ENCODE measurements at regions not wholly inside any gene's neighbourhood (a gene's known extent, or its start where the extent isn't known, plus 50 kb on each side); places are given as distances from the start of the nearest gene placed in this dataset.

- no peak for DNase-seq (ENCODE audit: low spot score)
- H3K27ac ChIP-seq (ENCODE audit: low read depth): no peak overlapping the region
- ATAC-seq: no peak
- H3K9me3 Mint-ChIP-seq: no peaks in the 10 kb centered on the region
- no peaks in the 10 kb centered on the region for H3K79me2 ChIP-seq (replicated peaks; ENCODE audit: insufficient read depth)
- H3K9me2 ChIP-seq (ENCODE audit: insufficient read depth): no peaks in the 10 kb centered on the region
- H3K36me3 ChIP-seq (ENCODE audit: insufficient read depth): no peaks in the 10 kb centered on the region
- H3K27ac Mint-ChIP-seq: no peak overlapping the region
- TF ChIP-seq POLR2AphosphoS5 (IDR thresholded peaks at IDR 0.05; ENCODE audit: low read depth): no peak
- TF ChIP-seq ZNF331 (CRISPR knock-in tag; IDR thresholded peaks at IDR 0.05; ENCODE audit: low read depth): no peak
- no peak for TF ChIP-seq NANOG (IDR thresholded peaks at IDR 0.05; ENCODE audit: borderline replicate concordance)
- TF ChIP-seq EZH2phosphoT487 (IDR thresholded peaks at IDR 0.05; ENCODE audit: unreplicated experiment): no peak
- no peak for TF ChIP-seq CREB1 (CRISPR knock-in tag; IDR thresholded peaks at IDR 0.05; ENCODE audit: low read depth)
- no peak for TF ChIP-seq STAT1 (IDR thresholded peaks at IDR 0.05; ENCODE audit: unreplicated experiment)
- TF ChIP-seq EZH2 (IDR thresholded peaks at IDR 0.05; ENCODE audit: low read depth, unreplicated experiment): no peak
- TF ChIP-seq ZNF462 (CRISPR knock-in tag; IDR thresholded peaks at IDR 0.05): no peak
- no peak for TF ChIP-seq ETS1 (IDR thresholded peaks at IDR 0.05)
- no peak for TF ChIP-seq CTCF (conservative IDR thresholded peaks at IDR 0.05; ENCODE audit: low read depth in 2 of 2)
- H3K4me3 ChIP-seq: no peak overlapping the region
- no peaks in the 10 kb centered on the region for H3F3A ChIP-seq (replicated peaks; ENCODE audit: low read depth)
- no peaks in the 10 kb centered on the region for H3K36me3 Mint-ChIP-seq (ENCODE audit: low read depth)
- no peak overlapping the region for H3K4me3 Mint-ChIP-seq
- no peak overlapping the region for H2AFZ ChIP-seq
- no peaks in the 10 kb centered on the region for H3K27me3 ChIP-seq (ENCODE audit: insufficient read depth)
- H3K4me1 ChIP-seq (ENCODE audit: insufficient read depth): no peaks in the 10 kb centered on the region
- no peaks in the 10 kb centered on the region for H3K4me1 Mint-ChIP-seq
- no peaks in the 10 kb centered on the region for H4K20me1 ChIP-seq (replicated peaks; ENCODE audit: insufficient read depth)
- H3K27me3 Mint-ChIP-seq (ENCODE audit: insufficient read depth, low read depth, poor library complexity): no peaks in the 10 kb centered on the region
- H3K4me2 ChIP-seq: no peak overlapping the region
These were observed 89.7 kb upstream of the E2F8 start for GRCh38 chr11:19330416-19330815.
